ENCODE measurements at regions not wholly inside any gene's neighbourhood (a gene's known extent, or its start where the extent isn't known, plus 50 kb on each side); places are given as distances from the start of the nearest gene placed in this dataset.
"Not testable (repeated sequence)": the region's sequence is repeated elsewhere in the genome, so short reads cannot be mapped to it uniquely, and the experiment has no call there.

GRCh38 chr11:101262258-101262657, 132.6 kb upstream of the PGR start:
- intact Hi-C loops (cut with DNase I), result no loop called here
- no peak for TF ChIP-seq CTCF (IDR thresholded peaks at IDR 0.05)
- no peaks in the 10 kb centered on the region for H3K4me1 ChIP-seq
- H3K27ac ChIP-seq, result no peak overlapping the region
- H3K4me3 ChIP-seq, result no peak overlapping the region
- DNase-seq (ENCODE audit: low spot score in 2 of 2), result no peak
- H3K9me3 ChIP-seq, result no peaks in the 10 kb centered on the region
- H3K36me3 ChIP-seq, result no peaks in the 10 kb centered on the region
- H3K27me3 ChIP-seq, result no peaks in the 10 kb centered on the region

DNA sequence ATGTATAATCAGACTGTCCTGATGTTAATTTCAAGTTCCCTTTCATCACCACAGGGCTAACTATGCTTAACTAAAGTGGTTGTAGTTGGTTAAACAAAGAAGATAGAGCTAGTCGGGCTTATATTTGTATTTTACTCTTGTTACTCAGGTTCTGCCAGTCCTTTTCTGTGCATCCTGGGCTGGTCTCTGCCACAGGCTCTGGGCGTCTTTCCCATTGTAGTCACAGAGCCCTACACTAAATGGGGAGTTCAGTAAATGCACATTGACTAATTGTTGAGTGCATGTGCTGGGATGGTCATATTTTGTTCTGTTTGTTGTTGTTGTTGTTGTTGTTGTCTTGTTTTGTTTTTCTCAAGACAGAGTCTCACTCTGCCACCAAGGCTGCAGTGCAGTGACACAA, 125.4 kb upstream of the PGR start:
- Histone ChIP-seq H3K4me1 (no peaks in the 10 kb centered on the region), H3K27ac (no peak overlapping the region), H3K36me3 (no peaks in the 10 kb centered on the region), H3K4me3 (no peak overlapping the region), H3K9me3 (no peaks in the 10 kb centered on the region), H3K27me3 (no peaks in the 10 kb centered on the region)
- no peak for DNase-seq (ENCODE audit: low spot score in 2 of 2)
- TF ChIP-seq CTCF (IDR thresholded peaks at IDR 0.05), result no peak
- intact Hi-C loops (cut with DNase I), result no loop called here

GRCh38 chr11:101254037-101254436, 124.4 kb upstream of the PGR start:
- intact Hi-C loops (cut with DNase I), result no loop called here
- no peak for DNase-seq (ENCODE audit: low spot score in 2 of 2)
- Histone ChIP-seq H3K4me3 (no peak overlapping the region), H3K27ac (no peak overlapping the region), H3K27me3 (no peaks in the 10 kb centered on the region), H3K36me3 (no peaks in the 10 kb centered on the region), H3K4me1 (no peaks in the 10 kb centered on the region), H3K9me3 (no peaks in the 10 kb centered on the region)
- TF ChIP-seq CTCF (IDR thresholded peaks at IDR 0.05), result no peak

DNA sequence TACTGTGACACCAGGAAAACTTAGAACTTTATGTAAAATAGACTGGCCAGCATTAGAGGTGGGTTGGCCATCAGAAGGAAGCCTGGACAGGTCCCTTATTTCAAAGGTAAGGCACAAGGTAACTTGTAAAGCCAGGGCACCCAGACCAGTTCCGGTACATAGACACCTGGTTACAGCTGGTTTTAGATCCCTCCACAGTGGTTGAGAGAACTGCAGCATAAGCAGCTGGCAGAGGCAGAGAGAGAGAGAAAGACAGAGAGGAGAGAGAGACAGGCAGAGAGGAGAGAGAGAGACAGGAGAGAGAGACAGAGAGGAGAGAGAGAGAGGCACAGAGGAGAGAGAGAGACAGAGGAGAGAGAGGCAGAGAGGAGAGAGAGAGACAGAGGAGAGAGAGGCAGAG, 116.0 kb upstream of the PGR start:
- H3K27me3 ChIP-seq; H3K4me3 ChIP-seq; H3K36me3 ChIP-seq; intact Hi-C loops (cut with DNase I); DNase-seq (ENCODE audit: low spot score in 2 of 2); H3K9me3 ChIP-seq; H3K4me1 ChIP-seq: not testable (repeated sequence)
- peak overlapping the region in 1 of 2 donors; percentile 28 for H3K27ac ChIP-seq

- DNase-seq (ENCODE audit: low spot score in 2 of 2); H3K9me3 ChIP-seq; H3K4me1 ChIP-seq; H3K27me3 ChIP-seq; H3K36me3 ChIP-seq; intact Hi-C loops (cut with DNase I); H3K4me3 ChIP-seq: not testable (repeated sequence)
- H3K27ac ChIP-seq, result peak overlapping the region; percentile 28 to 40
Measured at GRCh38 chr11:101245081-101245480, 115.5 kb upstream of the PGR start.

- H3K27me3 ChIP-seq, result no peaks in the 10 kb centered on the region
- no peak overlapping the region for H3K27ac ChIP-seq
- no peak for TF ChIP-seq CTCF (IDR thresholded peaks at IDR 0.05)
- H3K4me3 ChIP-seq, result no peak overlapping the region
- H3K9me3 ChIP-seq, result no peaks in the 10 kb centered on the region
- intact Hi-C loops (cut with DNase I), result loop anchor here (5.0 kb wide), 1 partner anchor 51 kb away; no protein-coding TSS in a partner anchor
- no peaks in the 10 kb centered on the region for H3K36me3 ChIP-seq
- no peak for DNase-seq (ENCODE audit: low spot score in 2 of 2)
- H3K4me1 ChIP-seq, result peaks cover 0 to 3% of the 10 kb centered on the region in 2 donors
Measured at GRCh38 chr11:101241160-101241795, 111.7 kb upstream of the PGR start.

DNA sequence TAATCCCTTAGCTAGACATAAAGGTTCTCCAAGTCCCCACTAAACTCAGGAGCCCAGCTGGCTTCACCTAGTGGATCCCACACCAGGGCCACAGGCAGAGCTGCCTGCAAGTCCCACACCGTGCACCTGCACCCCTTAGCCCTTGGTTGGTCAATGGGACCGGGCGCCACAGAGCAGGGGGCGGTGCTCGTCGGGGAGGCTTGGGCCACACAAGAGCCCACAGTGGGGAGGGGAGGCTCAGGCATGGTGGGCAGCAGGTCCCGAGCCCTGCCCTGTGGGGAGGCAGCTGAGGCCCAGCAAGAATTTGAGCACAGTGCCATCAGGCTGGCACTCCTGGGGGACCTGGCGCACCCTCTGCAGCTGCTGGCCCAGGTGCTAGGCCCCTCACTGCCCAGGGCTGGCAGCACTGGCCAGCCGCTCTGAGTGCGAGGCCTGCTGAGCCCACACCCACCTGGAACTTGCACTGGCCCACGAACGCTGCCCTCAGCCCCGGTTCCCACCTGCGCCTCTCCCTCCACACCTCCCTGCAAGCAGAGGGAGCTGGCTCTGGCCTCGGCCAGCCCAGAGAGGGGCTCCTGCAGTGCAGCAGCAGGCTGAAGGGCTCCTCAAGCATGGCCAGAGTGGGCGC, 101.7 kb upstream of the PGR start:
- H3K27me3 ChIP-seq; H3K36me3 ChIP-seq; H3K4me3 ChIP-seq; intact Hi-C loops (cut with DNase I); H3K9me3 ChIP-seq; DNase-seq (ENCODE audit: low spot score in 2 of 2); H3K27ac ChIP-seq; H3K4me1 ChIP-seq: not testable (repeated sequence)
